Muscle layer of colon (tissue), 2 donors: ENCODE measurements at regions not wholly inside any gene's neighbourhood (a gene's known extent, or its start where the extent isn't known, plus 50 kb on each side); places are given as distances from the start of the nearest gene placed in this dataset.
"Not testable (repeated sequence)": the region's sequence is repeated elsewhere in the genome, so short reads cannot be mapped to it uniquely, and the experiment has no call there.

Source experiments
- H3K27ac ChIP-seq: one replicate; pipeline ENCODE4 v1.7.0; 2013; ENCODE audit warnings: low read depth, mild to moderate bottlenecking, low read length, moderate library complexity
- H3K27me3 ChIP-seq, 2 donors: one replicate each; pipeline ENCODE4 v1.7.0; 2013; ENCODE audit warnings: low read length in 2 of 2, mild to moderate bottlenecking in 2 of 2; ENCODE audit not compliant: insufficient read depth in 2 of 2, control insufficient read depth in 1 of 2
- H3K36me3 ChIP-seq: one replicate; pipeline ENCODE4 v1.7.0; 2013; ENCODE audit warnings: mild to moderate bottlenecking, low read length; ENCODE audit not compliant: insufficient read depth
- H3K4me1 ChIP-seq: one replicate; pipeline ENCODE4 v1.7.0; 2013; ENCODE audit warnings: mild to moderate bottlenecking, low read length; ENCODE audit not compliant: insufficient read depth
- H3K4me3 ChIP-seq, 2 donors: one replicate each; pipeline ENCODE4 v1.7.0; 2013; ENCODE audit warnings: low read length in 2 of 2, low read depth in 1 of 2, mild to moderate bottlenecking in 1 of 2, moderate library complexity in 1 of 2
- H3K9ac ChIP-seq: one replicate; pipeline ENCODE4 v1.7.0; 2013; ENCODE audit warnings: low read length
- H3K9me3 ChIP-seq: one replicate; pipeline ENCODE4 v1.7.0; 2013; ENCODE audit warnings: mild to moderate bottlenecking, low read length
- donor health status: abdominal sarcoma.
- donor health status: Adenocarcinoma of cecum.

DNA sequence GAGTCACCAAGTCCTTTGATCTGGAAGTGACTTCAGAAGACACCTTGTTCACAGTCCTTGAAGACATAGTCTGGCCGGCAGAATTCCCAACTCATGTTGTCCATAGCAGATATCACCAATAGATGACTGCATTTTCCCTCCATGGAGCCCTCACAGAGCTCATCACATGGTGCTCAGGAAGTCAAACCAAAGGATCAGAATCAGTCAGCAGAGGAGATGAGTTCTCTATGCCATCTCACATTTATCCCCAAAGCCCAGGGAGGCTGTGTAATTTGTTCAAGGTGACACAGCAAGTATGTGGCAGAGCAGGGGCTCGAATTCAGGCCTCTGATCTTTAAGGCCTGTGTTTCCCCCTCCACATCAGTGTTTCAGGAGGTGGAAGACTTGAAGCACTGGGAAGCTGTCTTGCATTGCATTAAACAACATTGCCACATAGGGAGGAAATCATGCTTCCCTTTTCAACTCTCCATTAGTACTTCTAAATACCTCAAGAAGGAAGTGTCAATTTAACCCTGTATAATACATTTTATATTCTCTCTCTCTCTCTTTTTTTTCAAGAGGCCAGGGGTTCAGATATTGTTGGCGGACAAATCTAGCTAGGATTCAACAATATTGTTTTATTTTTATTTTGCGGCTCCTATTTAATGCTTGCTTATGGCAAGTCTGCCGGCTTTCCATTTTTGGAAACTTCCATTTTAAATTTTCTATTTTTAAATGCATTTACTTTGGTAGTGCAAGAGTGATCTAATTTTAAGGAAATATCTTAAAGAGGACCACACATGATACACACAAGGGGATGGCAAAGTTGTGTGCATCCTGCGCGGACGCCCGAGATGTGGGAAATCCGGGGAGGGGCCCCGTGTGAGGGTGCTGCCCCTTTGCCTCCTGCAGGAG lies 61.9 kb downstream of the NPIPB5 start:
- H3K4me1 ChIP-seq, H3K27me3 ChIP-seq, H3K4me3 ChIP-seq, H3K36me3 ChIP-seq, H3K9me3 ChIP-seq, H3K27ac ChIP-seq, H3K9ac ChIP-seq: not testable (repeated sequence)

DNA sequence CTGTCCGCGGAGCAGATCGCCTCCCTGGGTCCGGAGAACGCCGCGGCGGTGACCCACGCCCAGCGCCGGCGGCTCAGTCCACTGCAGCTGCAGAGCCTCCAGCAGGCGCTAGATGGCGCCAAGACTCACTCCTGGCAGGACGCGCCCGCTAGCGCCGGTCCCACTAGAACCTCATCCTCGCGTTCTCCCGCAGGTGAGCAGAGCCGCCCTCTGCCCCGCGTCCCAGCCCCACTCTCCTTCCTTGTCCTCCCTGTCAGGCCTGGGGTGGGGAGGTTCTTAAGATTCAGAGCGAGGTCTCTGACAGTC lies 62.5 kb downstream of the NPIPB5 start:
- H3K36me3 ChIP-seq, H3K4me1 ChIP-seq: not testable (repeated sequence)

DNA sequence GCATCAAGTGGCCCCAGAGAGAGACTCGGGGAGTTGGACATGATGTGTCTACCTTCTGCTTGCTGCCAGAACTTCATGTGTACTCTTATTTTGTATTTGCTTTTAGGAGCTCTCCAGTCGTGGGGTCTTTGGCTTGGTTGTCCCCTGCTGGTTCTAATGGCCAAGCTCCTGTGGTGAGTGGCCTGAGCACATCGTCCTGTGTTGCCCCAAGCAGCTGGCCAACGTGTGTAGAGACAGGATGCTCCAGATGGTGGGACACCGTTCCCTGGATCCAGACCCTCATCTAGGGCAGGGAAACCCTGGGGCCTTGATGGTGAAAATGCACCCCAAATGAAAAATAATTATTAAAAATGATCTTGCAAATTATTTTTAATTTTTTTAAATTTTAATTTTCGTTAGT lies 65.8 kb downstream of the NPIPB5 start:
- not testable (repeated sequence) for H3K4me1 ChIP-seq, H3K9ac ChIP-seq, H3K4me3 ChIP-seq, H3K36me3 ChIP-seq, H3K27ac ChIP-seq, H3K9me3 ChIP-seq, H3K27me3 ChIP-seq

More for the DNA sequence above, 62.5 kb downstream of the NPIPB5 start:
- H3K27ac ChIP-seq, H3K27me3 ChIP-seq, H3K9me3 ChIP-seq, H3K9ac ChIP-seq, H3K4me3 ChIP-seq: not testable (repeated sequence)

DNA sequence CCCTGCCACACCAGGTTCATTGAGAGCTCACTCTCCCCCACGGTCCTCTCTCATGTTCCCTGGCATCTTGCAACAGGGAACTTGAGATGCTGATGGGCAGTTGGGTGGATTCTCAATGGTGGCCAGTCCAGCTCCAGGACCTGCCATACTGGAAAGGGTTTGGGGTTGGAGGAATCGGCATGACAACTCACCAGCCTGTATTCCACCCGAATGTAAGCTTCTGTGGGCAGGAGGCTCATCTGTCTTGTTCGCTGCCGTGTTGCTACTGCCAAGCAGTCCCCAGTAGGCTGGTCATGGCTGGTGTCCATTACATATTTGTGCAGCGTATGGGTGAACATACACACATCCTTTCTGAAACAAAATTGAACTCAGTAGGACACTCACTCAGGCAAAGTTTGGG lies 72.5 kb downstream of the NPIPB5 start:
- H3K27me3 ChIP-seq, H3K9me3 ChIP-seq, H3K4me3 ChIP-seq: not testable (repeated sequence)

DNA sequence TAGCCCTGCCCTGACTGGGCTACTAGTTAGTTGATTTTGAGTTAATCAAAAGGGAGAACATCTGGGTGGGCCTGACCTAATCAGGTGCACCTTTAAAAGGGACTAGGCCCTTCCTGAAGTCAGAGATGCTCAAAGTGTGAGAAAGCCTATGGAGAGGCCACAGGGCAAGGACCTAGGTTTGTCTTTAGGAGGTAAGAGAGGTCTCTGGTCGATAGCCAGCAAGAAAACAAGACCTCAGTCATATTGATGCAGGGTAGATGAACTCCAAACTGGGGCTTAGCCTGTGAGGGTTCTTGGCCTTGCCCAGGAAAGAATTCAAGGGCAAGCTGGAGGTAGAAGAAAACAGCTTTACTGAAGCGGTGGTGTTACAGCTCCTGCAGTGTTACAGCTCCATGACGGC lies 73.8 kb downstream of the NPIPB5 start:
- not testable (repeated sequence) for H3K9me3 ChIP-seq, H3K36me3 ChIP-seq, H3K27me3 ChIP-seq, H3K9ac ChIP-seq, H3K4me1 ChIP-seq, H3K27ac ChIP-seq, H3K4me3 ChIP-seq

More for the DNA sequence above, 72.5 kb downstream of the NPIPB5 start:
- H3K9ac ChIP-seq, H3K4me1 ChIP-seq, H3K27ac ChIP-seq, H3K36me3 ChIP-seq: not testable (repeated sequence)

DNA sequence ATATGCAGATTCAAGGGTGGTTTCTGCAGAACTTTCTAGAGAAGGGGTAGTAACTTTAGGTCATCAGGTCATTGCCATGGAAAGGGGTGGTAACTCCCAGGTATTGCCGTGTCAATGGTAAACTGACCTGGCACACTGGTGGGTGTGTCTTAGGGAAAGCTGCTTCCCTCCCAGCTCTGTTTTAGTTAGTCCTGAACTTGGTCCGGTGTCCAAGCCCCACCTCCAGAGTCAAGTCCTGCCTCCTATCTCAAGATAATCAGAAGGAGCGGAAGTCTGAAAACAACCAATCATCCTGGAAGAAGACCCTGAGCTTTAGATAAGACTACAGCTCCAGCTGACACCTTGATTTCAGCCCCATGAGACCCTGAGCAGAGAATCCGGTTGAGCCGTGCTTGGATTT lies 74.2 kb downstream of the NPIPB5 start:
- not testable (repeated sequence) for H3K36me3 ChIP-seq, H3K4me1 ChIP-seq, H3K27ac ChIP-seq, H3K9ac ChIP-seq, H3K4me3 ChIP-seq, H3K27me3 ChIP-seq, H3K9me3 ChIP-seq

DNA sequence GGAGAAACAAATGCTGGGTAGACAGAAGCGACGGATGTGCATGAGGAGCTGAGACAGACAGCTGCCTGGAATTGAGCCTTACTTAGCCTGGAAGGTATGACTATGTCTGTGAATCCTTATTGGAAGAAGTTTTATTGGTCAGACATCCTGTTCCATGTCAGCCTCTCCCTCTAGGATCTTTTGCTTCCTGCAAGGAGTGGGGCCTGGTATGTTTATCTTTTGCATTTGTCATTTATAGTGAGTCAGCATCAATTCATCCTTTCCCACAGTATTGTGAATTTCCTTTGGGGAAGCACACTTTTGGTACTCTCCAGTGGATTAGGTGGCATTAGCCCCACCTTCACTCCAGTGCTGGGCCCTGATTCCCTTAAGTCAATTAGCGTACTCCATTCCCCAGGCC lies 74.7 kb downstream of the NPIPB5 start:
- not testable (repeated sequence) for H3K4me3 ChIP-seq, H3K27ac ChIP-seq, H3K4me1 ChIP-seq, H3K9ac ChIP-seq, H3K36me3 ChIP-seq, H3K27me3 ChIP-seq, H3K9me3 ChIP-seq

DNA sequence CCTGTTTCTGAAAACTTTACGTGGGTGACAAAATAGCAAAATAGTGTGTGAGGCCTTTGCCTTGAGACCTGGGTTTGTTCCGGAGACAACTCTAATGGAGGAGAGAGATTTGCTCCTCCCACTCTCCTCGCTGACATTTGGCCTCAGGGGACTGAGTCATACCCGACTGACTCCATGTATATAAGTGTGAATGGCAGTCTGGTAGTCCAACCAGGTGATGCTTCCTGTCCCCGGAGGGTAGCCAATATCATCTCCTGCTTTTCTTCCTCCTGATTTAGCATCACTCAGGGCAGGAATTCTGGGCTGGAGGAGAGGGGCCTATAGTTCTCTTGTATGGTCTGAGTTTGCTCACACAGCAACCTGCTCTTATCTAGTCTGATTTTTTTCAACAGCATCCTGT lies 76.0 kb downstream of the NPIPB5 start:
- not testable (repeated sequence) for H3K9me3 ChIP-seq, H3K27me3 ChIP-seq, H3K27ac ChIP-seq, H3K9ac ChIP-seq, H3K4me1 ChIP-seq, H3K4me3 ChIP-seq, H3K36me3 ChIP-seq

DNA sequence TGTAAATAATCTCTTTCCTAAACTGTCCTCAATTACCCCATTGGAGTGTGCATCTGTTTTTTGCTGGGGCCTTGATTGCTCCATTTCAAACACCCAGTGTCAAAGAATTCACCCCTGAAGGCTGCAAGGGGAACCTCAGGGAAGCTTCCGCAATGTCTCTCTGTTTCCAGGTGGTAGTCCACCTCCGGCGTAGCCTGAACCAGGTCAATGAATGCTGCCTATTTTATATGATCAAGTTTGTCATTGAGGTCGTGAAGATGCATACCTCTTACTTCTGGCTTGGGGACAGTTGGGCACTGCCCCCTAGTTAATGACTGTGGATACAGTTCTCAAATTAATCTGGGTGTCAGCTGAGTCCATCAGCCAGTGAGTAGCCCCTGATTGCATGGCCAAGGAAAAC lies 79.1 kb downstream of the NPIPB5 start:
- not testable (repeated sequence) for H3K4me1 ChIP-seq, H3K36me3 ChIP-seq, H3K27me3 ChIP-seq, H3K4me3 ChIP-seq, H3K9ac ChIP-seq, H3K27ac ChIP-seq, H3K9me3 ChIP-seq

DNA sequence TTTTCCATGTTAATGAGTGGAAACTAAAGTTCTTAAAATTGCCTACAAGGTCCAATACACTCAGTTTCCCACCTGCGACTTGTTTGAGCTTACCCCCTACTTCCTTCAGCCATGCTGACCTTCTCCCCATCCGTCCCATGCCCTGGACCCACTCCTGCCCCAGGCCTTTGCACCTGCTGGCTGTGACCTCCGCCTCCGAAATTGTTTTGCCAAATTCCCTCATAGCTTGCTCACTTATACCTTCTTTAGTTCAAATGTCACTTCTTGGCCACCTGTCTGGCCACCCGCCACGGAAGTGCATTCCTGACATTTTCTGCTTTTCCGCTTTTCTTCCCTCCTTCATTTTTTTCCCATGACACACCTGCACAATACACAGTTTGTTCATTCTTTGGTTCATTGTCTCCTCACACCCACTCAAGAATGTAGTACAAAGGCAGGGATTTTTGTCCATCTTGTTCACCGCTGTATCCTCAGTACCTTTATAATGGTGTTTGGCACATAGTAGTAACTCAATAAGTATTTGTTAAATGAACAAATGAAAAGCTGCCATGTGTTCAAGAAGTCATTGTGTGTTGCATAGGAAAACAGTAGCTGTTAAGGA lies 85.9 kb downstream of the NPIPB5 start:
- H3K36me3 ChIP-seq, H3K4me3 ChIP-seq, H3K9ac ChIP-seq, H3K27me3 ChIP-seq, H3K9me3 ChIP-seq, H3K4me1 ChIP-seq, H3K27ac ChIP-seq: not testable (repeated sequence)

DNA sequence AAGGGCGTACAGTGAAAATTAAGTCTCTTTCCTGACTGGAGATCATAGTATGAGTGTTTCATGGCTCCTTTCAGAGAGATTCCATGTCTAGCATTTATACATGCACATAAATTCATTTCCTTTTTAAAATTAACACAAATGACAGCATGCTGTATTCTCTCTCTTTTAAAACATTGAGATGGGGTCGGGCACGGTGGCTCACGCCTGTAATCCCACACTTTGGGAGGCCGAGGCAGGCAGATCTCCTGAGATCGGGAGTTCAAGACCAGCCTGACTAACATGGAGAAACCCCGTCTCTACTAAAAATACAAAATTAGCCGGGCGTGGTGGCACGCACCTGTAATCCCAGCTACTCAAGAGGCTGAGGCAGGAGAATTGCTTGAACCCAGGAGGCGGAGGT lies 93.1 kb downstream of the NPIPB5 start:
- H3K4me1 ChIP-seq, H3K36me3 ChIP-seq, H3K27me3 ChIP-seq, H3K4me3 ChIP-seq, H3K9ac ChIP-seq, H3K9me3 ChIP-seq, H3K27ac ChIP-seq: not testable (repeated sequence)

DNA sequence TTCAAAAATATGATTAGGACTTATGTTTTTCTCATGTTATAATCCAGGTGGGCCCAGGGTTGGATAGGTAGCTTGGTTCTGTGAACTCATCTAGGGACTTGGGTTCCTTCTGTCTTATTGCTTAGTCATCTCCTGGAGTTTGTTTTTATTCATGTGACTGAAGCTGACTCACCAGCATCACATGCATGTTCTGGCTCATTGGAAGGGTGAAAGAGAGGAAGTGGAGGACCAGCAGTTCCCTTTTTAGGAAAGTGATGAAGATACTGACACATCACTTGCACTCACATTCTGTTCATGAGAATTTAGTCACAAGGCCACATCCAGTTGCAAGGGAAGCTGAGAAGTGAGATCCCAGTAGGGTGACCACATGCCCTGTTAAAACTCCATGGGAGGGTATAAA lies 95.9 kb downstream of the NPIPB5 start:
- not testable (repeated sequence) for H3K4me3 ChIP-seq, H3K4me1 ChIP-seq, H3K9me3 ChIP-seq, H3K9ac ChIP-seq, H3K27me3 ChIP-seq, H3K36me3 ChIP-seq, H3K27ac ChIP-seq
